ENCODE measurements at regions not wholly inside any gene's neighbourhood (a gene's known extent, or its start where the extent isn't known, plus 50 kb on each side); places are given as distances from the start of the nearest gene placed in this dataset.
"Not testable (repeated sequence)": the region's sequence is repeated elsewhere in the genome, so short reads cannot be mapped to it uniquely, and the experiment has no call there.

DNA sequence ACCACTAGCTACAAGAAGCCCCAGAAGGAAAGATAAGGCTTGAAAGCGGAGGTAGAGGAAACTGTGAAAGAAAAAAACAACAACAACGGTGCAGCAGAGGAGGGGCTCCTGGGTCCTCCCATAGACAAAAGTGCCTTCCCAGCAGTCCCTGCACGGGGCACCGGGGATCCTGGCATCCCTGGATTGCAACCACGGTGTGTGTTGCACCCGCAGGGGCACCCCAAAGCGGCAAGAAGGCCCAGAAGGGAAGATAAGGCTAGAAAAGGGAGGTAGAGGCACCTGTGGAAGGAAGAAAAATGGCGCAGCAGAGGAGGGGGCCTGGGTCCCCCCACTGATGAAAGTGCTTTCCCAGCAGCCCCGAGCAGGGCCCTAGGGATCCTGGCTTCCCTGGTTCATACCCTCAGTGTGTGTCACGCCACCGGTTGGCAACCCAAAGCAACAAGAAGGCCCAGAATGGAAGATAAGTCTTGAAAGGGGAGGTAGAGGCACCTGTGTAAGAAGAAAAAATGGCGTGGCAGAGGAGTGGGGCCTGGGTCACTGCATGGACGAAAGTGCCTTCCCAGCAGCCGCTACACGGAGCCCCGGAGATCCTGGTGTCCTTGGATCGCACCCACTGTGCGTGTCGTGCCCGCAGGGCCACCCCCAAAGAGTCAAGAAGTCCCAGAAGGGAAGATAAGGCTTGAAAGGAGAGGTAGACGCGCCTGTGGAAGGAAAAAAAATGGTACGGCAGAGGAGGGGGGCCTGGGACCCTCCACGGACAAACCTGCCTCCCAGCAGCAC, 281.0 kb downstream of the ALG10 start:
- no peak for DNase-seq (ENCODE audit: low spot score)

DNA sequence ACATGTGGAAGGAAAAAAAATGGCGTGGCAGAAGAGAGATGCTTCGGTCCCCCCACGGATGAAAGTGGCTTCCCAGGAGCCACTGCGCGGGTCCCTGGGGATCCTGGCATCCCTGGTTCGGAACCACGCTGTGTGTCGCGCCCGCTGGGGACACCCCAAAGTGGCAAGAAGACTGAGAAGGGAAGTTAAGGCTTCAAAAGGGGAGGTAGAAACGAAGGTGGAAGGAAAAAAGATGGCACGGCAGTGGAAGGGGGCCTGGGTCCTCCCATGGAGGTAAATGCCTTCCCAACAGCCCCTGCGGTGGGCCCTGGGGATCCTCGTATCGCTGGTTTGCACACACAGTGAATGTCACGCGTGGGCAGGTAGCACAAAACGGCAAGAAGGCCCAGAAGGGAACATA, 281.7 kb downstream of the ALG10 start:
- DNase-seq (ENCODE audit: low spot score), result no peak

DNA sequence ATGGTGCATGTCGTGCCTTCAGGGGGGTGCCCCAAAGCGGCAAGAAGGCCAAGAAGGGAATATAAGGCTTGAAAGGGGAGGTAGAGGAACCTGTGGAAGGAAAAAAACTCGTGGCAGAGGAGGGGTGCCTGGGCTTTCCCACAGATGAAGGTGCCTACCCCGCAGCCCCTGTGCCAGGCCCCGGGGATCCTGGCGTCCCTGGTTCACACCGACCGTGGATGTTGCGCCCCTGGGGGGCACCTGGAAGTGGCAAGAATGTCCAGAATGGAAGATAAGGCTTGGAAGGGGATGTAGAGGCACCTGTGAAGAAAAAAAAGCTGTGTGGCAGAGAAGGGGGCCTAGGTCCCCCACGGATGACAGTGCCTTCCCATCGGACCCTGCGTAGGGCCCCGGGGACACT, 282.2 kb downstream of the ALG10 start:
- no peak for DNase-seq (ENCODE audit: low spot score)

DNA sequence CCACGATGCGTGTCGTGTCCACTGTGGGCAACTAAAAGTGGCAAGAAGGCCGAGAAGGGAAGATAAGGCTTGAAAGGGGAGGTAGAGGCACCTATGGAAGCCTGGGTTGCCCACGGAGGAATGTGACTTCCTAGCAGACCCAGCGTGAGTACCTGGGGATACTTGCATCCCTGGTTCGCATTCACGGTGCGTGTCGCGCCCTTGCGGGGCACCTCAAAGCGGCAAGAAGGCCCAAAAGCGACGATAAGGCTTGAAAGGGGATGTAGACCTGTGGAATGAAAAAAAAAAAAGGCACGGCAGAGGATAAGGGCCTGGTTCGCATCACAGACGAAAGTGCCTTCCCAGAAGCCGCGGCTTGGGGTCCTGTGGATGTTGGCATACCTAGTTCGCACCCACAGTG, 282.9 kb downstream of the ALG10 start:
- DNase-seq (ENCODE audit: low spot score), result no peak

DNA sequence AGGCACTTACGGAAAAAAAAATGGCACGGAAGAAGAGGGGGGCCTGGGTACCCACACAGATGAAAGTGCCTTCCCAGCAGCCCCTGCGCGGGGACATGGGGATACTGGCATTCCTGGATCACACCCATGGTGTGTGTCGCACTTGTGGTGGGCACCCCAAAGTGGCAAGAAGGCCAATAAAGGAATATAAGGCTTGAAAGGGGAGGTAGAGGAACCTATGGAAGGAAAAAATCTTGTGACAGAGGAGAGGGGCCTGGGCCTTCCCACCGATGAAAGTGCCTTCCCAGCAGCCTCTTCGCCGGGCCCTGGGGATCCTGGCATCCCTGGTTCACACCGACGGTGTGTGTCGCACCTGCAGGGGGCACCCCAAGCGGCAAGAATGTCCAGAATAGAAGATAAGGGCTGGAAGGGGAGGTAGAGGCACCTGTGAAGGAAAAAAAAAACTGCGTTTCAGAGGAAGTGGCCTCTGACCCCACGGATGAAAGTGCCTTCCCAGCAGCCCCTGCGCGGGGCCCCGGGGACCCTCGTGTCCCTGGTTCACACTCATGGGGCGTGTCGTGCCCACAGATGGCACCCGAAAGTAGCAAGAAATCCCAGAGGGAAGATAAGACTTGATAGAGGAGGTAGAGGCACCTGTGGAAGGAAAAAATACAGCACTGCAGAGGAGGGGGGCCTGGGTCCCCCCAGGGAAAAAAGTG, 284.0 kb downstream of the ALG10 start:
- no peak for DNase-seq (ENCODE audit: low spot score)

DNA sequence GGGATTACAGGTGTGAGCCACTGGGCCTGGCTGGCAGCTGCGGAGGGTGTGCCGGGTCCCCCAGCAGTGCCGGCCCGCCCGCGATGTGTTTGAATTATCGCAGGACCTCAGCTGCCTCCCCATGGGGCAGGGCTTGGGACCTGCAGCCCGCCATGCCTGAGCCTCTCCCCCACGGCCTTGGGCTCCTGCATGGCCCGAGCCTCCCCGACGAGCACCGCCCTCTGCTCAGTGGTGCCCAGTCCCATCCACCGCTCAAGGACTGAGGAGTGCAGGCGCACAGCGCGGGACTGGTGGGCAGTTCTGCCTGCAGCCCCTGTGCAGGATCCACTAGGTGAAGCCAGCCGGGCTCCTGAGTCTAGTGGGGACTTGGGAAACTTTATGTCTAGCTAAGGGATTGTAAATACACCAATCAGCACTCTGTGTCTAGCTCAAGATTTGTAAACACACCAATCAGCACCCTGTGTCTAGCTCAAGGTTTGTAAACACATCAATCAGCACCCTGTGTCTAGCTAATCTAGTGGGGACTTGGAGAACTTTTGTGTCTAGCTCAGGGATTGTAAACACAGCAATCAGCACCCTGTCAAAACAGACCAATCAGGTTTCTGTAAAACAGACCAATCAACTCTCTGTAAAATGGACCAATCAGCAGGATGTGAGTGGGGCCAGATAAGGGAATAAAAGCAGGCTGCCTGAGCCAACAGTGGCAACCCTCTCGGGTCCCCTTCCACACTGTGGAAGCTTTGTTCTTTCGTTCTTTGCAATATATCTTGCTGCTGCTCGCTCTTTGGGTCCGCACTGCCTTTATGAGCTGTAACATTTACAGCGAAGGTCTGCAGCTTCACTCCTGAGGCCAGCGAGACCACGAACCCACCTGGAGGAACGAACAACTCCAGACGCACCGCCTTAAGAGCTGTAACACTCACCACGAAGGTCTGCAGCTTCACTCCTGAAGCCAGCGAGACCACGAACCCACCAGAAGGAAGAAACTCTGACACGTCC, 287.8 kb downstream of the ALG10 start:
- DNase-seq (ENCODE audit: low spot score), result not testable (repeated sequence)

DNA sequence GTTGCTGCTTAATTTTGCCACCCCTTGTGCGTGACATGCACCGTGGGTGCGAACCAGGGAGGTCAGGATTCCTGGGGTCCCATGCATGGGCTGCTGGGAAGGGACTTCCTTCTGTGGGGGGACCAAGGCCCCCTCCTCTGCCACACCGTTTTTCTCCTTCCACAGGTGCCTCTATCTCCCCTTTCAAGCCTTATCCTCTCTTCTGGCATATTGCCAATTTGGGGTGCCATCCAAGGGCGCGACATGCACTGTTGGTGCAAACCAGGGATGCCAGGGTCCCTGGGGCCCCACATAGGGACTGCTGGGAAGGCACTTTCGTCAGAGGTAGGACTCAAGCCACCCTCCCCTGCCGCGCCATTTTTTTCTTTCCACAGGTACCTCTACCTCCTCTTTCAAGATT, 289.0 kb downstream of the ALG10 start:
- no peak for DNase-seq (ENCODE audit: low spot score)

DNA sequence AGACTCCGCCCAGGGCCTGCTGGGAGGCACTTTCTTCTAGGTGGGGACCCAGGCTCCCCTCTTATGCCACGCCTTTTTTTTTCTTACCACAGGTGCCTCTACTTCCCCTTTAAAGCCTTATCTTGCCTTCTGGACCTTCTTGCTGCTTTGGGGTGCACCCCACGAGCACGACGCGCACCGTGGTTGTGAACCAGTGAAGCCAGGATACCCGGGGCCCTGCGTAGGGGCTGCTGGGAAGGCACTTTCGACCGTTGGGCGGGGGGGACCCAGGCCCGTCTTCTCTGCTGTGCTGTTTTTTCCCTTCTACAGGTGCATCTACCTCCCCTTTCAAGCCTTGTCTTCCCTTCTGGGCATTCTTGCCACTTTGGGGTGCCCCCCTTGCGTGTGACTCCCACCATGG, 305.4 kb downstream of the ALG10 start:
- DNase-seq (ENCODE audit: low spot score), result no peak

DNA sequence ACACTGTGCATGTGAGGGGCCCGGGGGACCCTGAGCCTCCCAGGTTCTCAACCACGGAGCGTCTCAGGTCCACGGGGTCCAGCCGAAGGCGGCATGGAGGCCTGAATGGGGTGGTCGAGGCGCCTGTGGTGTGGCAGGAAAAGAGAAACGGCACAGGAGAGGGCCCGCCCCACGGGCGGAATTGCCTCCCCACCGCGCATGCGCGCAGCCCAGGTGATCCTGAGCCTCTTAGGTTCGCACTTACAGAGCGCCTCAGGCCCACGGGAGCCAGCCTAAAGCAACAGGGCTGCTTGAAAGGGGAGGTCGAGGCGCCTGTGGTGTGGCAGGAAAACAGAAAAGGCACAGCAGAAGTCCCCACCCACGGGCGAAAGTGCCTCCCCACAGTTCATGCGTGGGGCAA, 311.0 kb downstream of the ALG10 start:
- no peak for DNase-seq (ENCODE audit: low spot score)

DNA sequence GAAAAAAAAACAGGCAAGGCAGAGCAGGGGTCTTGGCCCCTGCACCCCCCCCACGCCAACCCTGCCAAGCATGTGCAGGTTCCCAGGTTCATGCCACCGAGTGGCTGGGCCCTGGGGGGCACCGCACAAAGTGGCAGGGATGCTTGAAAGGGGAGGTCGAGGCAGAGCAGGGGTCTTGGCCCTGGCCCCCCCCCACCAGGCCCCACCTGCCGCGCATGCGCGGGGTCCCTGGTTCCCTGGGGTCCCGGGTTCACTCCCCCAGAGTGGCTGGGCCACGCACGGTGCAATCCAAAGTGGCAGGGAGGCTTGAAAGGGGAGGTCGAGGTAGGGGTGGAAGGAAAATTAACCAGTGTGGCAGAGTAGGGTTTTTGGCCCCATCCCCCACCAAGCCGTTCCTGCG, 312.2 kb downstream of the ALG10 start:
- DNase-seq (ENCODE audit: low spot score), result no peak

DNA sequence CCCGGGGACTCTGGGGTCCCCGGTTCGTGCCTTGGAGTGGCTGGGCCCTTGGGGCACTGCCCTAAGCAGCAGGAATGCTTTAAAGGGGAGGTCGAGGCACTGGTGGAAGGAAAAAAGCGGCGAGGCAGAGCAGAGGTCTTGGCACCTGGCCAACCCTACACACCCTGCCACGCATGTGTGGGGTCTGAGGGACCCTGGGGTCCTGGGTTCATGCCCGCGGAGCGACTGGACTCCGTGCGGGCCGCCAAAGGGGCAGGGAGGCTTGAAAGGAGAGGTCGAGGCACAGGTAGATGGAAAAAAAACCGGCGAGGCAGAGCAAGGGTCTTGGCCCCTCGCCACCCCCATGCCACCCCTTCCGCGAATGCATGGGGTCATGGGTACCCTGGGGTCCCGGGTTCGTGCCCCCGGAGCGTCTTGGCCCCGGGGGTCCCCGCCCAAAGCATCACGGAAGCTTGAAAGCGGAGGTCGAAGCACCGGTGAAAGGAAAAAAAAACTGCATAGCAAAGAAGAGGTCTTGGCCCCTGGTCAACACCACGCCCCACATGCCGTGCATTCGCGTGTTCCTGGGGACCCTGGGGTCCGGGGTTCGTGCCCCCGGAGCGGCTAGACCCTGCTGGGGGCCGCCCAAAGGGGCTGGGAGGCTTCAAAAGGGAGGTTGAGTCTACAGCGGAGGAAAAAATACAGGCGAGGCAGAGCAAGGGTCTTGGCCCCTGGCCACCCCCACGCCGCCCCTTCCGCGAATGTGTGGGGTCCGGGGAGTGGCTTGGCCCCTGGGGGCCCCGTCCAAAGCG, 312.9 kb downstream of the ALG10 start:
- DNase-seq (ENCODE audit: low spot score), result no peak

DNA sequence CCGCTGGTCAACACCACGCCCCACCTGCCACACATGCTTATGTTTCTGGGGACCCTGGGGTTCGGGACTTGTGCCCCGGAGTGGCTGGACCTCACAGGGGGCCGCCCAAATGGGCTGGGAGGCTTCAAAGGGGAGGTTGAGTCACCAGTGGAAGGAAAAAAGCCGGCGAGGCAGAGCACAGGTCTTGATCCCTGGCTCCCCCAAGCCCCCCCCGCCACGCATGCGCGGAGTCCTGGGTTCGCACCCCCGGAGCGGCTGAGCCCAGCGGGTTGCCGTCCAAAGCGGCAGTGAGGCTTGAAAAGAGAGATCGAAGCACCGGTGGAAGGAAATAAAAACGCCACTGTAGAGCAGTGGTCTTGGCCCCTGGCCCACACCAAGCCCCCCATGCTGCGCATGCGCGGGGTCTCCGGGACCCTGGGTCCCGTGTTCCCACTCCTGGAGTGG, 313.5 kb downstream of the ALG10 start:
- DNase-seq (ENCODE audit: low spot score), result no peak

DNA sequence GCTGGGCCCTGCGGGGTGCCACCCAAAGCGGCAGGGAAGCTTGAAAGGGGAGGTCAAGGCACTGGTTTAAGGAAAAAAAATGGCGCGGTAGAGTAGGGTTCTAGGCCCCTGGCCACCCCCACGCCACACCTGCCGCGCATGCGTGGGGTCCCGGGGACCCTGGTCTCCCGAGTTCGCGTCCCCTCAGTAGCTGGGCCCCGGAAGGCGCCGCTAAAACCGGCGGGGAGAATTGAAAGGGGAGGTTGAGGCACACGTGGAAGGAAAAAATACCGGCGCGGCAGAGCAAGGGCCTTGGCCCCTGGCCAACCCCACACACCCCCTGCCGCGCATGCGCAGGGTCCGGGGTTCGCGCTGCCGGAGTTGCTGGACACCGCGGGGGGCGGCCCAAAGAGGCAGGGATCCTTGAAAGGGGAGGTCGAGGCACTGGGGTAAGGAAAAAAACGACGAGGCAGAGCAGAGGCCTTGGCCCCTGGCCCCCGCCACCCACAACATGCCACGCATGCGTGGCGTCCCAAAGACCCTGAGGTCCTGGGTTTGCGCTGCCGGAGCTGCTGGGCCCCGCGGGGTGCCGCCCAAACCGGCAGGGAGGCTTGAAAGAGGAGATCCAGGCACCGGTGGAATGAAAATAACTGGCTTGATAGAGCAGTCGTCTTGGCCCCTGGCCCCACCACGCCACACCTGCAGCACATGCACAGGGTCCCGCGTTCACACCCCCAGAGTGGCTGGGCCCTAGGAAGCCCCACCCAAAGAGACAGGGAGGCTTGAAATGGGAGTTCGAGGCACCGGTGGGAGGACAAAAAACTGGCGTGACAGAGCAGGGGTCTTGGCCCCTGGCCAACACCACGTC, 314.5 kb downstream of the ALG10 start:
- DNase-seq (ENCODE audit: low spot score), result no peak

DNA sequence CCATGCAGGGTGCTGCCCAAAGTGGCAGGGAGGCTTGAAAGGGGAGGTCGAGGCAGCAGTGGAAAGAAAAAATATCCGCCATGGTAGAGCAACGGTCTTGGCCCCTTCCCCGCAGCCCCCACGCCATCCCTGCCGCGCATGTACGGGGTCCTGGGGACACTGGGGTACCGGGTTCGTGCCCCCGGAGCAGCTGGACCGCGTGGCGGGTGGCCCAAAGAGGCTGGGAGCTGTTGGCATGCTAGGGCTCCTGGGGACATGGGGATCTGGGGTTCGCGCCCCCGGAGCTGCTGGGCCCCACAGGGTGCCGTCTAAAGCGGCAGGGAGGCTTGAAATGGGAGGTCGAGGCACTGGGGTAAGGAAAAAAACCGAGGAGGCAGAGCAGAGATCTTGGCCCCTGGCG, 316.5 kb downstream of the ALG10 start:
- no peak for DNase-seq (ENCODE audit: low spot score)

DNA sequence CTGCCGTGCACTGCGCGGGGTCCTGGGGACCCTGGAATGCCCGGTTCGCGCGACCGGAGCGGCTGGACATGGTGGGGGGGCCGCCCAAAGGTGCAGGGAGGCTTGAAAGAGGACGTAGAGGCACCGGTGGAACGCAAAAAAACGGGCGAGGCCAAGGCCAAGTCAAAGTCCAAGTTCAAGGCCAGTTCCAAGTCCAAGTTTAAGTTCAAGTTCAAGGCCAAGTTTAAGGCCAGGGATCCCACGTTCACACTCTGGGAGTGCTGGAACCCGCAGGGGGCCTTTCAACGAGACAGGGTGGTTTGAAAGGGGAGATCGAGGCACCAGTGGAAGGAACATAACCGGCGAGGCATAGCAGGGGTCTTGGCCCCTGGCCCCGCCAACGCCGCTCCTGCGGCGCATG, 317.6 kb downstream of the ALG10 start:
- DNase-seq (ENCODE audit: low spot score), result no peak

DNA sequence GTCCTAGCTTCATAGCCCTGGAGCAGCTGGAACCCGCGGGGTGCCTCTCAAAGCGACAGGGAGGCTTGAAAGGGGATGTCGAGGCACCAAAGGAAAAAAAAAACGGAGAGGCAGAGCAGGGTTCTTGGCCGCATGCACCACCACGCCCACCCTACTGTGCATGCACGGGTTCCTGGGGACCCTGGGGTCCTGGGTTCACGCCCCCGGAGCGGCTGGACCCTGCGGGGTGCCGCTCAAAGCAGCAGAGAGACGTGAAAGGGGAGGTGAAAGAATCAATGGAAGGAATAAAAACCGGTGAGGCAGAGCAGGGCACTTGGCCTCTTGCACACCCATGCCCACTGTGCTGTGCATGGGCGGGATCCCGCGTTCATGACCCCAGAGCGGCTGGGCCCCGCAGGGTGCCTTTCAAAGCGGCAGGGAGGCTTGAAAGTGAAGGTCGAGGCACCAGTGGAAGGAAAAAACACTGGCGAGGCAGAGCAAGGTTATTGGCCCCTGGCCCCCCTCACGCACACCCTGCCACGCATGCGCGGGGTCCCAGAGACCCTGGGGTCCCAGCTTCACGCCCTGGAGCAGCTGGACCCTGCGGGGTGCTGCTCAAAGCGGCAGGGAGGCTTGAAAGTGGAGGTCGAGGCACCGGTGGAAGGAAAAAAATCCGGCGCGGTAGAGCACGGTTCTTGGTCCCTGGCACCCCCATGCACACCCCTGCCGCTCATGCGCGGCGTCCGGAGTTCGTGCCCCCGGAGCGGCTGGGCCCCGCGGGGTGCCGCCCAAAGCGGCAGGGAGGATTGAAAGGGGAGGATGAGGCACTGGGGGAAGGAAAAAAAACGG, 318.5 kb downstream of the ALG10 start:
- DNase-seq (ENCODE audit: low spot score), result no peak

DNA sequence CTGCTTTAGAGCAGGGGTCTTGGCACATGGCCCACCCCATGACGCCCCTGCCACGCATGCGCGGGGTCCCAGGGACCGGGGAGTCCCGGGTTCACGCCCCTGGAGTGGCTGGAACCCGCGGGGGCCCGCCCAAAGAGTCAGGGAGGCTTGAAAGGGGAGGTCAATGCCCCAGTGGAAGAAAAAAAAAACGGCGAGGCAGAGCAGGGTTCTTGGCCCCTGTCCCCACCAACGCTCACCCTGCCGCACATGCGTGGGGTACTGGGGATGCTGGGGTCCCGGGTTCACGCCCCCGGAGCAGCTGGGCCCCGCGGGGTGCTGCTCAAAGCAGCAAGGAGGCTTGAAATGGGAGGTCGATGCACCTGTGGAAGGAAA, 319.1 kb downstream of the ALG10 start:
- DNase-seq (ENCODE audit: low spot score), result no peak

DNA sequence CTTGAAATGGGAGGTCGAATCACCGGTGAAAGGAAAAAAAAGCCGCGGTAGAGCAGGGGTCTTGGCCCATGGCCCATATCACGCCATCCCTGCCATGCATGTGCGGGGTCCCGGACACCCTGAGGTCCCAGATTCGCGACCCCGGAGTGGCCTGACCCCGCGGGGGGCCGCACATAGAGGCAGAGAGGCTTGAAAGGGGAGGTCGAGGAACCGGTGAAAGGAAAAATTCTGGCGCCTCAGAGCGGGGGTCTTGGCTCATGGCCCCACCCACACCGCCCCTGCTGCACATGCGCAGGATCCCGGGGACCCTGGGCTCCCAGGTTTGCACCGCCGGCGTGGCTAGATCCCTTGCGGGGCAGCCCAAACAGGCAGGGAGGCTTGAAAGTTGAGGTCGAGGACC, 319.8 kb downstream of the ALG10 start:
- DNase-seq (ENCODE audit: low spot score), result no peak

DNA sequence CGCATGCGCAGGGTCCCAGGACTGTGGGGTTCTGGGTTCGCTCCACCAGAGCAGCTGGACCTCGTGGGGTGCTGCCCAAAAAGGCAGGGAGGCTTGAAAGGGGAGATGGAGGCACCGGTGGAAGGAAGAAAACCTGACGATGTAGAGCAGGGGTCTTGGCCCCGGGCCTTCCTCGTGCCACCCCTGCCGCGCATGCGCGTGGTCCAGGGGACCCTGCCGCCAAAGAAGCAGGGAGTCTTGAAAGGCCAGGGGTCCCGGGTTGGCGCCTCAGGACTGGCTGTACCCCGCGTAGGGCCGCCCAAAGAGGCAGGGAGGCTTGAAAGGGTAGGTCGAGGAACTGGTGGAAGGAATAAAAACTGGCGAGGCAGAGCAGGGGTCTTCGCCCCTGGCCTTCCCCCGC, 321.0 kb downstream of the ALG10 start:
- no peak for DNase-seq (ENCODE audit: low spot score)

DNA sequence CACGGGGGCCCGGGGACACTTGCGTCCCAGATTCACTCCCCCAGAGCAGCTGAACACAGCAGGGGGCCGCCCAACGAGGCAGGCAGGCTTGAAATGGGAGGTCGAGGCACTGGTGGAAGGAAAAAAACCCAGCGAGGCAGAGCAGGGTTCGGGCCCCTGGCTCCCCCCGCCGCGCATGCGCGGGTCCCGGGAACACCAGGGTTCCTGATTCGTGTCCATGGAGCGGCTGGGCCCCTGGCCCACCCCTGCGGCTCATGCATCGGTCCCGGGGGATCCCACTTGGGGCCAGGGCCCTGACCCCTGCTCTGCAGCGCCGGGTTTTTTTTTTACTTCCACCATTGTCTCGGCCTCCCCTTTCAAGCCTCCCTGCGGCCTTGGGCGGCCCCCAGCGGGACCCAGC, 321.5 kb downstream of the ALG10 start:
- no peak for DNase-seq (ENCODE audit: low spot score)
